ENCODE measurements at regions not wholly inside any gene's neighbourhood (a gene's known extent, or its start where the extent isn't known, plus 50 kb on each side); places are given as distances from the start of the nearest gene placed in this dataset.
"Not testable (repeated sequence)": the region's sequence is repeated elsewhere in the genome, so short reads cannot be mapped to it uniquely, and the experiment has no call there.

- H3K9me3 ChIP-seq (replicated peaks): no peaks in the 10 kb centered on the region
- H3K27ac ChIP-seq: no peak overlapping the region
- no peaks in the 10 kb centered on the region for H3K27me3 ChIP-seq (replicated peaks)
- H3K4me3 ChIP-seq: no peak overlapping the region
- no peak for DNase-seq (ENCODE audit: low read depth in 1 of 2, low spot score in 2 of 2)
- no peaks in the 10 kb centered on the region for H3K4me1 ChIP-seq (replicated peaks)
- no peaks in the 10 kb centered on the region for H3K36me3 ChIP-seq
Measured at GRCh38 chr7:34406848-34407530, 251.0 kb upstream of the NPSR1 start.

- H3K36me3 ChIP-seq: no peaks in the 10 kb centered on the region
- no peak overlapping the region for H3K27ac ChIP-seq
- no peaks in the 10 kb centered on the region for H3K4me1 ChIP-seq (replicated peaks)
- H3K9me3 ChIP-seq (replicated peaks): no peaks in the 10 kb centered on the region
- no peaks in the 10 kb centered on the region for H3K27me3 ChIP-seq (replicated peaks)
- no peak for DNase-seq (ENCODE audit: low read depth in 1 of 2, low spot score in 2 of 2)
- H3K4me3 ChIP-seq: no peak overlapping the region
Measured at GRCh38 chr7:34407586-34407985, 250.4 kb upstream of the NPSR1 start.

- H3K4me3 ChIP-seq: no peak overlapping the region
- H3K27me3 ChIP-seq (replicated peaks): no peaks in the 10 kb centered on the region
- DNase-seq (ENCODE audit: low read depth in 1 of 2, low spot score in 2 of 2): no peak
- no peaks in the 10 kb centered on the region for H3K4me1 ChIP-seq (replicated peaks)
- H3K36me3 ChIP-seq: no peaks in the 10 kb centered on the region
- no peaks in the 10 kb centered on the region for H3K9me3 ChIP-seq (replicated peaks)
- no peak overlapping the region for H3K27ac ChIP-seq
Measured at GRCh38 chr7:34417781-34418180, 240.2 kb upstream of the NPSR1 start.

- no peak overlapping the region for H3K27ac ChIP-seq
- no peaks in the 10 kb centered on the region for H3K9me3 ChIP-seq (replicated peaks)
- no peaks in the 10 kb centered on the region for H3K27me3 ChIP-seq (replicated peaks)
- no peak overlapping the region for H3K4me3 ChIP-seq
- no peaks in the 10 kb centered on the region for H3K36me3 ChIP-seq
- no peaks in the 10 kb centered on the region for H3K4me1 ChIP-seq (replicated peaks)
- DNase-seq (ENCODE audit: low read depth in 1 of 2, low spot score in 2 of 2): no peak
Measured at GRCh38 chr7:34421526-34421925, 236.5 kb upstream of the NPSR1 start.

GRCh38 chr7:34425194-34425593 lies 232.8 kb upstream of the NPSR1 start:
- H3K27me3 ChIP-seq (replicated peaks): no peaks in the 10 kb centered on the region
- H3K36me3 ChIP-seq: no peaks in the 10 kb centered on the region
- no peak overlapping the region for H3K4me3 ChIP-seq
- no peak overlapping the region for H3K27ac ChIP-seq
- H3K4me1 ChIP-seq (replicated peaks): no peaks in the 10 kb centered on the region
- no peaks in the 10 kb centered on the region for H3K9me3 ChIP-seq (replicated peaks)
- no peak for DNase-seq (ENCODE audit: low read depth in 1 of 2, low spot score in 2 of 2)

GRCh38 chr7:34425631-34426384 lies 232.2 kb upstream of the NPSR1 start:
- H3K4me3 ChIP-seq: no peak overlapping the region
- H3K27me3 ChIP-seq (replicated peaks): no peaks in the 10 kb centered on the region
- no peak overlapping the region for H3K27ac ChIP-seq
- H3K9me3 ChIP-seq (replicated peaks): no peaks in the 10 kb centered on the region
- no peaks in the 10 kb centered on the region for H3K36me3 ChIP-seq
- no peaks in the 10 kb centered on the region for H3K4me1 ChIP-seq (replicated peaks)
- DNase-seq (ENCODE audit: low read depth in 1 of 2, low spot score in 2 of 2): no peak

GRCh38 chr7:34430456-34430855 lies 227.6 kb upstream of the NPSR1 start:
- DNase-seq (ENCODE audit: low read depth in 1 of 2, low spot score in 2 of 2): no peak
- Histone ChIP-seq H3K9me3 (replicated peaks) (no peaks in the 10 kb centered on the region), H3K27me3 (replicated peaks) (no peaks in the 10 kb centered on the region), H3K27ac (no peak overlapping the region), H3K4me3 (no peak overlapping the region), H3K36me3 (no peaks in the 10 kb centered on the region), H3K4me1 (replicated peaks) (no peaks in the 10 kb centered on the region)

- H3K4me3 ChIP-seq: no peak overlapping the region
- DNase-seq (ENCODE audit: low read depth in 1 of 2, low spot score in 2 of 2): no peak
Measured at GRCh38 chr7:34438436-34438835, 219.6 kb upstream of the NPSR1 start.

GRCh38 chr7:34445653-34446052 lies 212.4 kb upstream of the NPSR1 start:
- no peaks in the 10 kb centered on the region for H3K36me3 ChIP-seq
- no peaks in the 10 kb centered on the region for H3K9me3 ChIP-seq (replicated peaks)
- DNase-seq (ENCODE audit: low read depth in 1 of 2, low spot score in 2 of 2): no peak
- H3K4me1 ChIP-seq (replicated peaks): no peaks in the 10 kb centered on the region
- H3K4me3 ChIP-seq: no peak overlapping the region
- no peaks in the 10 kb centered on the region for H3K27me3 ChIP-seq (replicated peaks)
- H3K27ac ChIP-seq: no peak overlapping the region

More at GRCh38 chr7:34438436-34438835, 219.6 kb upstream of the NPSR1 start:
- no peaks in the 10 kb centered on the region for H3K4me1 ChIP-seq (replicated peaks)
- H3K9me3 ChIP-seq (replicated peaks): no peaks in the 10 kb centered on the region
- H3K27me3 ChIP-seq (replicated peaks): no peaks in the 10 kb centered on the region
- H3K36me3 ChIP-seq: no peaks in the 10 kb centered on the region
- no peak overlapping the region for H3K27ac ChIP-seq

GRCh38 chr7:34448531-34448930 lies 209.5 kb upstream of the NPSR1 start:
- DNase-seq (ENCODE audit: low read depth in 1 of 2, low spot score in 2 of 2); H3K9me3 ChIP-seq (replicated peaks); H3K4me1 ChIP-seq (replicated peaks); H3K4me3 ChIP-seq; H3K36me3 ChIP-seq; H3K27me3 ChIP-seq (replicated peaks); H3K27ac ChIP-seq: not testable (repeated sequence)

GRCh38 chr7:34449765-34450164 lies 208.3 kb upstream of the NPSR1 start:
- Histone ChIP-seq H3K27me3 (replicated peaks) (no peaks in the 10 kb centered on the region), H3K27ac (no peak overlapping the region), H3K4me3 (no peak overlapping the region), H3K9me3 (replicated peaks) (no peaks in the 10 kb centered on the region), H3K4me1 (replicated peaks) (no peaks in the 10 kb centered on the region), H3K36me3 (no peaks in the 10 kb centered on the region)
- no peak for DNase-seq (ENCODE audit: low read depth in 1 of 2, low spot score in 2 of 2)

GRCh38 chr7:34451183-34451582 lies 206.8 kb upstream of the NPSR1 start:
- Histone ChIP-seq H3K9me3 (replicated peaks) (no peaks in the 10 kb centered on the region), H3K27me3 (replicated peaks) (no peaks in the 10 kb centered on the region), H3K4me1 (replicated peaks) (no peaks in the 10 kb centered on the region), H3K4me3 (no peak overlapping the region), H3K36me3 (no peaks in the 10 kb centered on the region), H3K27ac (no peak overlapping the region)
- no peak for DNase-seq (ENCODE audit: low read depth in 1 of 2, low spot score in 2 of 2)

GRCh38 chr7:34451923-34452322 lies 206.1 kb upstream of the NPSR1 start:
- Histone ChIP-seq H3K27ac (no peak overlapping the region), H3K9me3 (replicated peaks) (no peaks in the 10 kb centered on the region), H3K36me3 (no peaks in the 10 kb centered on the region), H3K27me3 (replicated peaks) (no peaks in the 10 kb centered on the region), H3K4me3 (no peak overlapping the region), H3K4me1 (replicated peaks) (no peaks in the 10 kb centered on the region)
- DNase-seq (ENCODE audit: low read depth in 1 of 2, low spot score in 2 of 2): no peak

GRCh38 chr7:34452363-34452762 lies 205.7 kb upstream of the NPSR1 start:
- Histone ChIP-seq H3K4me3 (no peak overlapping the region), H3K27ac (no peak overlapping the region), H3K9me3 (replicated peaks) (no peaks in the 10 kb centered on the region)

More at GRCh38 chr7:34452363-34452762, 205.7 kb upstream of the NPSR1 start:
- DNase-seq (ENCODE audit: low read depth in 1 of 2, low spot score in 2 of 2): no peak
- H3K4me1 ChIP-seq (replicated peaks): no peaks in the 10 kb centered on the region
- H3K36me3 ChIP-seq: no peaks in the 10 kb centered on the region
- H3K27me3 ChIP-seq (replicated peaks): no peaks in the 10 kb centered on the region
